SK-N-SH (cell line): ENCODE measurements at regions not wholly inside any gene's neighbourhood (a gene's known extent, or its start where the extent isn't known, plus 50 kb on each side); places are given as distances from the start of the nearest gene placed in this dataset.

Experiments
- CTCF ChIA-PET: fragments of 300-600, 350-600 bp; formaldehyde crosslinking; extraction: SDS; loops from one replicate; lab custom pipeline; 2021; lab: Yijun Ruan, JAX
- POLR2A ChIA-PET: fragments of 350-600 bp; sonication (Branson Sonifier 250); formaldehyde crosslinking; extraction: SDS; loops from one replicate; lab custom pipeline; 2020; ENCODE audit warnings: antibody characterized with exemption, inconsistent platforms; lab: Yijun Ruan, JAX
- DNase-seq: peaks from one replicate; pipeline ENCODE4 v3.0.0; 2012
- H2AFZ ChIP-seq: fragments of 200-600 bp; sonication (generic); 2 replicates; pipeline ENCODE4 v1.8.1; 2016; ENCODE audit warnings: antibody characterized with exemption, mild to moderate bottlenecking, low read depth
- H3F3A ChIP-seq: fragments of 200-600 bp; sonication (generic); replicated peaks from 2 replicates; pipeline ENCODE3; 2016; ENCODE audit warnings: antibody characterized with exemption, mild to moderate bottlenecking; ENCODE audit not compliant: insufficient read depth
- H3K27ac ChIP-seq, 2 experiments: fragments of 200-500 bp in 1 of 2; fragments of 200-600 bp in 1 of 2; sonication (Bioruptor generic) in 1 of 2; sonication (generic), shearing (Covaris generic) in 1 of 2; 2 replicates each; pipeline versions ENCODE4 v1.5.1 to v1.6.1; 2014 to 2016; ENCODE audit warnings: low read depth in 2 of 2, inconsistent platforms in 1 of 2, low read length in 1 of 2, mild to moderate bottlenecking in 1 of 2, mixed read lengths in 1 of 2
- H3K27me3 ChIP-seq: fragments of 200-600 bp; sonication (generic), shearing (Covaris generic); 2 replicates; pipeline ENCODE4 v1.6.1; 2016; ENCODE audit warnings: mixed run types; ENCODE audit not compliant: insufficient read depth
- H3K36me3 ChIP-seq, 2 experiments: fragments of 200-500 bp in 1 of 2; fragments of 200-600 bp in 1 of 2; sonication (Bioruptor generic) in 1 of 2; sonication (generic) in 1 of 2; replicated peaks in 1 of 2; 2 replicates each; pipeline versions ENCODE3 to v1.5.1; 2014 to 2016; ENCODE audit warnings: low read length in 1 of 2, mild to moderate bottlenecking in 1 of 2; ENCODE audit not compliant: insufficient read depth in 2 of 2, control insufficient read depth in 1 of 2
- H3K4me1 ChIP-seq, 2 experiments: fragments of 200-500 bp in 1 of 2; fragments of 200-600 bp in 1 of 2; sonication (Bioruptor generic) in 1 of 2; sonication (generic), shearing (Covaris generic) in 1 of 2; 2 replicates each; pipeline versions ENCODE4 v1.5.1 to v1.6.1; 2014 to 2016; ENCODE audit warnings: low read depth in 1 of 2, low read length in 1 of 2, mixed run types in 1 of 2; ENCODE audit not compliant: insufficient read depth in 2 of 2, control insufficient read depth in 1 of 2
- H3K4me2 ChIP-seq: fragments of 200-600 bp; sonication (generic), shearing (Covaris generic); 2 replicates; pipeline ENCODE4 v1.6.1; 2017; ENCODE audit warnings: mixed run types
- H3K4me3 ChIP-seq, 2 experiments: fragments of 200-500 bp in 1 of 2; fragments of 200-600 bp in 1 of 2; sonication (Bioruptor generic) in 1 of 2; sonication (generic), shearing (Covaris generic) in 1 of 2; 2 replicates each; pipeline versions ENCODE4 v1.5.1 to v1.8.1; 2014 to 2016; ENCODE audit warnings: low read depth in 2 of 2, inconsistent platforms in 1 of 2, low read length in 1 of 2, mild to moderate bottlenecking in 1 of 2, mixed read lengths in 1 of 2, moderate library complexity in 1 of 2
- H3K79me2 ChIP-seq: fragments of 200-600 bp; sonication (generic); 2 replicates; pipeline ENCODE4 v1.8.1; 2017; ENCODE audit warnings: mild to moderate bottlenecking; ENCODE audit not compliant: insufficient read depth
- H3K9ac ChIP-seq: fragments of 200-600 bp; sonication (generic); 2 replicates; pipeline ENCODE4 v1.6.1; 2017; ENCODE audit warnings: mixed run types
- H3K9me2 ChIP-seq: fragments of 200-600 bp; sonication (generic); 2 replicates; pipeline ENCODE4 v1.6.1; 2017; ENCODE audit warnings: mixed run types
- H3K9me3 ChIP-seq: fragments of 200-600 bp; sonication (generic); 2 replicates; pipeline ENCODE4 v1.6.1; 2017; ENCODE audit warnings: mixed run types, mild to moderate bottlenecking, moderate library complexity
- H4K20me1 ChIP-seq: fragments of 200-600 bp; sonication (generic); 2 replicates; pipeline ENCODE4 v1.6.1; 2017; ENCODE audit warnings: mild to moderate bottlenecking, mixed run types; ENCODE audit not compliant: insufficient read depth
- CHD2 ChIP-seq: fragments of 150-350 bp; IDR thresholded peaks from 2 replicates; pipeline ENCODE4 v1.6.1; 2018; ENCODE audit warnings: low read length; ENCODE audit not compliant: partially characterized antibody
- EP300 ChIP-seq, 2 experiments: IDR thresholded peaks; 2 replicates each; pipeline versions ENCODE4 v1.4.0 to v1.6.1; 2012; ENCODE audit warnings: borderline replicate concordance in 1 of 2, low read depth in 1 of 2, low read length in 1 of 2
- EZH2phosphoT487 ChIP-seq: fragments of 200-600 bp; sonication (generic); IDR thresholded peaks from 2 replicates; pipeline ENCODE4 v1.6.1; 2017; ENCODE audit warnings: low read depth, mixed run types, mild to moderate bottlenecking, antibody characterized with exemption, moderate library complexity, borderline replicate concordance
- FOSL2 ChIP-seq: IDR thresholded peaks from 2 replicates; pipeline ENCODE4 v1.4.0; 2012; ENCODE audit warnings: low read depth, mild to moderate bottlenecking, moderate library complexity, borderline replicate concordance
- JUND ChIP-seq: IDR thresholded peaks from 2 replicates; pipeline ENCODE4 v1.4.0; 2012
- MEF2A ChIP-seq: IDR thresholded peaks from 2 replicates; pipeline ENCODE4 v1.4.0; 2012; ENCODE audit warnings: low read depth, borderline replicate concordance
- MXI1 ChIP-seq: IDR thresholded peaks from 2 replicates; pipeline ENCODE4 v1.6.1; 2012; ENCODE audit warnings: mild to moderate bottlenecking, low read depth, low read length, improper control_type of control experiment
- NFIC ChIP-seq: IDR thresholded peaks from 2 replicates; pipeline ENCODE4 v1.4.0; 2012; ENCODE audit warnings: borderline replicate concordance
- RFX5 ChIP-seq: IDR thresholded peaks from 2 replicates; pipeline ENCODE4 v1.6.1; 2012; ENCODE audit warnings: mild to moderate bottlenecking, improper control_type of control experiment, low read length
- RXRA ChIP-seq: IDR thresholded peaks from 2 replicates; pipeline ENCODE4 v1.4.0; 2012; ENCODE audit warnings: low read depth, mild to moderate bottlenecking, borderline replicate concordance
- SIN3A ChIP-seq: IDR thresholded peaks from 2 replicates; pipeline ENCODE4 v1.6.1; 2012; ENCODE audit warnings: low read depth, mild to moderate bottlenecking, low read length, moderate library complexity, borderline replicate concordance
- SMC3 ChIP-seq: IDR thresholded peaks from 2 replicates; pipeline ENCODE4 v1.6.1; 2012; ENCODE audit warnings: low read depth, low read length, improper control_type of control experiment
- TAF1 ChIP-seq: IDR thresholded peaks from 2 replicates; pipeline ENCODE4 v1.6.1; 2012; ENCODE audit warnings: low read depth, mild to moderate bottlenecking, low read length, moderate library complexity, borderline replicate concordance
- TF ChIP-seq, protein P1 (sequence below): fragments of 200-600 bp; sonication (generic); IDR thresholded peaks from 2 replicates; pipeline ENCODE4 v1.6.1; 2017; ENCODE audit warnings: antibody characterized with exemption, mild to moderate bottlenecking, moderate library complexity
- TF ChIP-seq, protein P2 (sequence below): IDR thresholded peaks from 2 replicates; pipeline ENCODE4 v1.6.1; 2012; ENCODE audit warnings: mild to moderate bottlenecking, low read depth, low read length, moderate library complexity
- TF ChIP-seq, protein P3 (sequence below): IDR thresholded peaks from 2 replicates; pipeline ENCODE4 v1.4.0; 2012; ENCODE audit warnings: low read depth
- TF ChIP-seq, protein P4 (sequence below): IDR thresholded peaks from 2 replicates; pipeline ENCODE4 v1.4.0; 2012; ENCODE audit warnings: low read depth, borderline replicate concordance

DNA sequence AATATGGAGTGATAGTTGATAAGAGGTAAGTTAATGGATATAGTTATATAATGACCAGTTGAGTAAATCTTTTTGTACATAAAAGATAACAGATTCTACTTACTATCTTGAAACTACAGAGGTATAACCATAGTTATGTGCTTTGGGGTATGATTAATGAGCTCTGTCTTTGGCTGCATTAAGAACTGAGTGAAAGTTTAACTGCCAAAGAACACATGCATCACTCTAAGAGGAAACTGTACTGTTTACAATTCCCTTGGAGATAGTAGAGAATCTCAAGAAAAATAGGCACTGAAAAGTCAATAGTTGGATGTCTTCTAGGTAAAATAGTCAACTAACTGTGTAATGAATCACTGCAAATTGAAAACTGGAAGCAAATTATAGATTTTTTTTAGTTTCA, 1129.5 kb downstream of the EPHA7 start:
- Histone ChIP-seq H4K20me1 (no peaks in the 10 kb centered on the region), H3K9me2 (no peaks in the 10 kb centered on the region), H3K9me3 (no peaks in the 10 kb centered on the region; the same call in none of the 2 replicates), H3K27me3 (no peaks in the 10 kb centered on the region), H2AFZ (no peak overlapping the region), H3K27ac (no peak overlapping the region)
- TF ChIP-seq, protein P1, sequence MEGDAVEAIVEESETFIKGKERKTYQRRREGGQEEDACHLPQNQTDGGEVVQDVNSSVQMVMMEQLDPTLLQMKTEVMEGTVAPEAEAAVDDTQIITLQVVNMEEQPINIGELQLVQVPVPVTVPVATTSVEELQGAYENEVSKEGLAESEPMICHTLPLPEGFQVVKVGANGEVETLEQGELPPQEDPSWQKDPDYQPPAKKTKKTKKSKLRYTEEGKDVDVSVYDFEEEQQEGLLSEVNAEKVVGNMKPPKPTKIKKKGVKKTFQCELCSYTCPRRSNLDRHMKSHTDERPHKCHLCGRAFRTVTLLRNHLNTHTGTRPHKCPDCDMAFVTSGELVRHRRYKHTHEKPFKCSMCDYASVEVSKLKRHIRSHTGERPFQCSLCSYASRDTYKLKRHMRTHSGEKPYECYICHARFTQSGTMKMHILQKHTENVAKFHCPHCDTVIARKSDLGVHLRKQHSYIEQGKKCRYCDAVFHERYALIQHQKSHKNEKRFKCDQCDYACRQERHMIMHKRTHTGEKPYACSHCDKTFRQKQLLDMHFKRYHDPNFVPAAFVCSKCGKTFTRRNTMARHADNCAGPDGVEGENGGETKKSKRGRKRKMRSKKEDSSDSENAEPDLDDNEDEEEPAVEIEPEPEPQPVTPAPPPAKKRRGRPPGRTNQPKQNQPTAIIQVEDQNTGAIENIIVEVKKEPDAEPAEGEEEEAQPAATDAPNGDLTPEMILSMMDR = no peak
- TF ChIP-seq FOSL2 (no peak), SMC3 (no peak), JUND (no peak), SIN3A (no peak), RXRA (no peak), EZH2phosphoT487 (no peak), CHD2 (no peak), MEF2A (no peak), MXI1 (no peak), EP300 (IDR thresholded peaks at IDR 0.05; ENCODE audit: borderline replicate concordance in 1 of 2, low read depth in 1 of 2, low read length in 1 of 2) (no peak), RFX5 (no peak), TAF1 (no peak), NFIC (no peak)
- TF ChIP-seq, protein P2, sequence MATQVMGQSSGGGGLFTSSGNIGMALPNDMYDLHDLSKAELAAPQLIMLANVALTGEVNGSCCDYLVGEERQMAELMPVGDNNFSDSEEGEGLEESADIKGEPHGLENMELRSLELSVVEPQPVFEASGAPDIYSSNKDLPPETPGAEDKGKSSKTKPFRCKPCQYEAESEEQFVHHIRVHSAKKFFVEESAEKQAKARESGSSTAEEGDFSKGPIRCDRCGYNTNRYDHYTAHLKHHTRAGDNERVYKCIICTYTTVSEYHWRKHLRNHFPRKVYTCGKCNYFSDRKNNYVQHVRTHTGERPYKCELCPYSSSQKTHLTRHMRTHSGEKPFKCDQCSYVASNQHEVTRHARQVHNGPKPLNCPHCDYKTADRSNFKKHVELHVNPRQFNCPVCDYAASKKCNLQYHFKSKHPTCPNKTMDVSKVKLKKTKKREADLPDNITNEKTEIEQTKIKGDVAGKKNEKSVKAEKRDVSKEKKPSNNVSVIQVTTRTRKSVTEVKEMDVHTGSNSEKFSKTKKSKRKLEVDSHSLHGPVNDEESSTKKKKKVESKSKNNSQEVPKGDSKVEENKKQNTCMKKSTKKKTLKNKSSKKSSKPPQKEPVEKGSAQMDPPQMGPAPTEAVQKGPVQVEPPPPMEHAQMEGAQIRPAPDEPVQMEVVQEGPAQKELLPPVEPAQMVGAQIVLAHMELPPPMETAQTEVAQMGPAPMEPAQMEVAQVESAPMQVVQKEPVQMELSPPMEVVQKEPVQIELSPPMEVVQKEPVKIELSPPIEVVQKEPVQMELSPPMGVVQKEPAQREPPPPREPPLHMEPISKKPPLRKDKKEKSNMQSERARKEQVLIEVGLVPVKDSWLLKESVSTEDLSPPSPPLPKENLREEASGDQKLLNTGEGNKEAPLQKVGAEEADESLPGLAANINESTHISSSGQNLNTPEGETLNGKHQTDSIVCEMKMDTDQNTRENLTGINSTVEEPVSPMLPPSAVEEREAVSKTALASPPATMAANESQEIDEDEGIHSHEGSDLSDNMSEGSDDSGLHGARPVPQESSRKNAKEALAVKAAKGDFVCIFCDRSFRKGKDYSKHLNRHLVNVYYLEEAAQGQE = no peak
- TF ChIP-seq, protein P3, sequence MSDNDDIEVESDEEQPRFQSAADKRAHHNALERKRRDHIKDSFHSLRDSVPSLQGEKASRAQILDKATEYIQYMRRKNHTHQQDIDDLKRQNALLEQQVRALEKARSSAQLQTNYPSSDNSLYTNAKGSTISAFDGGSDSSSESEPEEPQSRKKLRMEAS = no peak
- TF ChIP-seq, protein P4, sequence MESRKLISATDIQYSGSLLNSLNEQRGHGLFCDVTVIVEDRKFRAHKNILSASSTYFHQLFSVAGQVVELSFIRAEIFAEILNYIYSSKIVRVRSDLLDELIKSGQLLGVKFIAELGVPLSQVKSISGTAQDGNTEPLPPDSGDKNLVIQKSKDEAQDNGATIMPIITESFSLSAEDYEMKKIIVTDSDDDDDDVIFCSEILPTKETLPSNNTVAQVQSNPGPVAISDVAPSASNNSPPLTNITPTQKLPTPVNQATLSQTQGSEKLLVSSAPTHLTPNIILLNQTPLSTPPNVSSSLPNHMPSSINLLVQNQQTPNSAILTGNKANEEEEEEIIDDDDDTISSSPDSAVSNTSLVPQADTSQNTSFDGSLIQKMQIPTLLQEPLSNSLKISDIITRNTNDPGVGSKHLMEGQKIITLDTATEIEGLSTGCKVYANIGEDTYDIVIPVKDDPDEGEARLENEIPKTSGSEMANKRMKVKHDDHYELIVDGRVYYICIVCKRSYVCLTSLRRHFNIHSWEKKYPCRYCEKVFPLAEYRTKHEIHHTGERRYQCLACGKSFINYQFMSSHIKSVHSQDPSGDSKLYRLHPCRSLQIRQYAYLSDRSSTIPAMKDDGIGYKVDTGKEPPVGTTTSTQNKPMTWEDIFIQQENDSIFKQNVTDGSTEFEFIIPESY = no peak
- TF ChIP-seq, all 33 proteins: peak for 0
- Histone ChIP-seq H3K4me3 (no peak overlapping the region), H3K9ac (no peak overlapping the region), H3F3A (no peaks in the 10 kb centered on the region), H3K4me2 (no peak overlapping the region), H3K4me1 (no peaks in the 10 kb centered on the region), H3K36me3 (no peaks in the 10 kb centered on the region), H3K79me2 (no peaks in the 10 kb centered on the region)
- CTCF ChIA-PET = interaction anchor here (0.8 kb wide), 1 partner anchor 69 kb away, joined by 3 read pairs; no protein-coding TSS in a partner anchor
- POLR2A ChIA-PET = no interaction called here
- no peak for DNase-seq
